Transverse colon (tissue), 4 donors: ENCODE measurements at regions not wholly inside any gene's neighbourhood (a gene's known extent, or its start where the extent isn't known, plus 50 kb on each side); places are given as distances from the start of the nearest gene placed in this dataset.
A peak's percentile ranks its signal among the peaks of the same experiment; 100 is the strongest.

Experiments
- DNase-seq: peaks from one replicate; pipeline ENCODE4 v3.0.0-alpha.2; 2019
- H3K27ac ChIP-seq, 4 donors: fragments of 200-600 bp; sonication (generic); 2 replicates each; pipeline ENCODE4 v1.5.1; 2016 to 2018; ENCODE audit warnings: inconsistent platforms in 4 of 4
- H3K27me3 ChIP-seq: fragments of 200-600 bp; sonication (generic); 2 replicates; pipeline ENCODE4 v1.5.1; 2017; ENCODE audit warnings: inconsistent platforms
- H3K36me3 ChIP-seq, 4 donors: fragments of 200-600 bp; sonication (generic); 2 replicates each; pipeline ENCODE4 v1.5.1; 2017 to 2019; ENCODE audit warnings: inconsistent platforms in 4 of 4
- H3K4me1 ChIP-seq, 4 donors: fragments of 200-600 bp; sonication (generic); 2 replicates each; pipeline ENCODE4 v1.5.1; 2017 to 2020; ENCODE audit warnings: inconsistent platforms in 4 of 4
- H3K4me3 ChIP-seq, 4 donors: fragments of 200-600 bp; sonication (generic); 1 replicate in 1 of 4; 2 replicates in 3 of 4; pipeline versions ENCODE4 v1.5.1 to v1.6.1; 2017 to 2019; ENCODE audit warnings: inconsistent platforms in 4 of 4
- H3K9me3 ChIP-seq, 2 donors: fragments of 200-600 bp; sonication (generic); 2 replicates each; pipeline ENCODE4 v1.5.1; 2017 to 2019; ENCODE audit warnings: inconsistent platforms in 2 of 2
- EP300 ChIP-seq: sonication (generic); formaldehyde crosslinking; IDR thresholded peaks from one replicate; pipeline ENCODE4 v1.6.1; 2017; ENCODE audit warnings: antibody characterized with exemption, low read depth
- POLR2A ChIP-seq: fragments of 450-650 bp; IDR thresholded peaks from one replicate; pipeline ENCODE4 v1.6.1; 2016; ENCODE audit warnings: antibody characterized with exemption, mild to moderate bottlenecking, moderate library complexity
- POLR2AphosphoS5 ChIP-seq, 3 donors: sonication (generic); formaldehyde crosslinking; IDR thresholded peaks; one replicate each; pipeline ENCODE4 v1.6.1; 2016; ENCODE audit warnings: antibody characterized with exemption in 3 of 3
- WGBS, 2 donors: methylation state at CpG; one replicate each; pipeline ENCODE4 v1.1.5; 2018; ENCODE audit warnings: low coverage in 1 of 2; 5-methylcytosine and 5-hydroxymethylcytosine counted together
- in situ Hi-C, 4 donors: fragments of 200-750 bp; cut with MboI; loops; one replicate each; pipeline versions ENCODE4 v1.15.0 to v1.15.1; 2017; ENCODE audit warnings: low sequenced_read_pairs in 3 of 4, low pct_ligation_motif_present in 1 of 4, low pct_unique_long_range_greater_than_20kb in 1 of 4
- intact Hi-C: fragments of 100-400 bp; cut with DNase I; formaldehyde crosslinking; loops from one replicate; pipeline ENCODE4 v1.15.1; 2023; ENCODE audit warnings: low total_unique reads
- TF ChIP-seq, protein P1 (sequence below), 5 experiments: fragments of 200-600 bp in 3 of 5; fragments of 450-650 bp in 2 of 5; sonication (generic) in 3 of 5; IDR thresholded peaks; 1 replicate in 2 of 5; 2 replicates in 3 of 5; pipeline ENCODE4 v1.5.1; 2016 to 2017; ENCODE audit warnings: antibody characterized with exemption in 5 of 5, inconsistent platforms in 3 of 5, mild to moderate bottlenecking in 2 of 5, moderate library complexity in 1 of 5

DNA sequence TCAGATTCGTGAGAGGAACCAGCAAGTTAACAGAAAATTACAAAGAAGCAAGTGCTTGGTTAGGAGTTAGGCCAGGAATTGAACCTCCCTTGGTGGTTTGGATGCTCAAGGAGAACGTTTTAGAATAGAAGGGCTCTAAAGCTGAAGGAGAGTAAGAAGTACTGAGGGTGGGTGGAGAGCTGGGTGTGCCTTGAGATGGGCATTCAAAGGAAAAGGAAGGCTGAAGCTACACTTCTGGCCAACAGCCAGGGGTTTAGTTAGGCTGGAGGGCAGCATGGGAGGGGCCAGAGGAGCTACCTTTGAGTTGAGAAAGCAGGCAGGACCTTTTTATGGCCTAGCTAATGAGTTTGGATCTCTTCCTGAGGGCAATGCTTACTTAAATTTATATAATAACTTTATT is 421.2 kb downstream of the CCDC91 start:
- WGBS, 2 donors, result 29 to 31% methylated on average over 2 of the region's 2 CpGs
- intact Hi-C loops, result no loop called here

DNA sequence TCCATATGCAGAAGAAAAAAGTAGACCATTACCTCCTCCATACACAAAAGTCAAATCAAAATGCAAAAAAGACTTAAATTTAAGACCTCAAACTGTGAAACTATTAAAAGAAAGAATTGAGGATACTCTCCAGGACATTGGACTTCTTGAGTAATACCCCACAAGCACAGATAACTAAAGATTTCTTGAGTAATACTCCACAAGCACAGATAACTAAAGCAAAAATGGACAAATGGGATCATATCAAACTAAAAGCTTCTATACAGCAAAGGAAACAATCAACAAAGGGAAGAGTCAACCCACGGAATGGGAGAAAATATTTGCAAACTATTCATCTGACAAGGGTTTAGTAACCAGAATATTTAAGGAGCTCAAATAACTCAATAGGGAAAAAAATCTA is 427.9 kb downstream of the CCDC91 start:
- no peak overlapping the region for H3K4me3 ChIP-seq
- TF ChIP-seq, protein P1, sequence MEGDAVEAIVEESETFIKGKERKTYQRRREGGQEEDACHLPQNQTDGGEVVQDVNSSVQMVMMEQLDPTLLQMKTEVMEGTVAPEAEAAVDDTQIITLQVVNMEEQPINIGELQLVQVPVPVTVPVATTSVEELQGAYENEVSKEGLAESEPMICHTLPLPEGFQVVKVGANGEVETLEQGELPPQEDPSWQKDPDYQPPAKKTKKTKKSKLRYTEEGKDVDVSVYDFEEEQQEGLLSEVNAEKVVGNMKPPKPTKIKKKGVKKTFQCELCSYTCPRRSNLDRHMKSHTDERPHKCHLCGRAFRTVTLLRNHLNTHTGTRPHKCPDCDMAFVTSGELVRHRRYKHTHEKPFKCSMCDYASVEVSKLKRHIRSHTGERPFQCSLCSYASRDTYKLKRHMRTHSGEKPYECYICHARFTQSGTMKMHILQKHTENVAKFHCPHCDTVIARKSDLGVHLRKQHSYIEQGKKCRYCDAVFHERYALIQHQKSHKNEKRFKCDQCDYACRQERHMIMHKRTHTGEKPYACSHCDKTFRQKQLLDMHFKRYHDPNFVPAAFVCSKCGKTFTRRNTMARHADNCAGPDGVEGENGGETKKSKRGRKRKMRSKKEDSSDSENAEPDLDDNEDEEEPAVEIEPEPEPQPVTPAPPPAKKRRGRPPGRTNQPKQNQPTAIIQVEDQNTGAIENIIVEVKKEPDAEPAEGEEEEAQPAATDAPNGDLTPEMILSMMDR (IDR thresholded peaks at IDR 0.05), result no peak
- H3K27me3 ChIP-seq, result no peaks in the 10 kb centered on the region
- WGBS, 2 donors, result 69 to 73% methylated on average over 1 of the region's 1 CpG
- H3K9me3 ChIP-seq, result no peaks in the 10 kb centered on the region
- DNase-seq, result no peak
- no peaks in the 10 kb centered on the region for H3K36me3 ChIP-seq
- in situ Hi-C loops (no loop called here), intact Hi-C loops (no loop called here)
- no peak overlapping the region for H3K27ac ChIP-seq
- no peaks in the 10 kb centered on the region for H3K4me1 ChIP-seq

More for the DNA sequence above, 421.2 kb downstream of the CCDC91 start:
- Histone ChIP-seq H3K4me1 (peaks cover 0 to 19% (median 9%) of the 10 kb centered on the region in 4 donors), H3K4me3 (no peak overlapping the region), H3K36me3 (no peaks in the 10 kb centered on the region), H3K27ac (peak overlapping the region in 1 of 4 donors; percentile 8), H3K9me3 (peaks cover 10 to 13% of the 10 kb centered on the region in 2 donors), H3K27me3 (no peaks in the 10 kb centered on the region)
- DNase-seq, result peak; percentile 31
- no peak for TF ChIP-seq POLR2AphosphoS5 (IDR thresholded peaks at IDR 0.05)
- TF ChIP-seq EP300, result no peak
- TF ChIP-seq, protein P1 (IDR thresholded peaks at IDR 0.05), result no peak
- TF ChIP-seq POLR2A, result no peak
- in situ Hi-C loops, result no loop called here

DNA sequence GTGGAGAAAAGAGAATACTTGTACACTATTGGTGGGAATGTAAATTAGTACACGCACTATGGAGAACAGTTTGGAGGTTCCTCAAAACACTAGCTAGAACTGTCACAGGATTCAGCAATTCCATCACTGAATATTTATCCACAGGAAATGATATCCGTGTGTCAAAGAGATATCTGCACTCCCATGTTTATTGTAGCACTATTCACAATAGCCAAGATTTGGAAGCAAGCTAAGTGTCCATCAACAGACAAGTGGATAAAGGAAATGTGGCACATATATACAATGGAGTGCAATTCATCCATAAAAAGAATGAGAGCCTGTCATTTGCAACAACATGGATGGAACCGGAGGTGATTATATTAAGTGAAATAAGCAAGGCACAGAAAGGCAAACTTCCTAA is 428.5 kb downstream of the CCDC91 start:
- H3K9me3 ChIP-seq, result no peaks in the 10 kb centered on the region
- in situ Hi-C loops, result no loop called here
- H3K4me1 ChIP-seq, result no peaks in the 10 kb centered on the region
- H3K4me3 ChIP-seq, result no peak overlapping the region
- intact Hi-C loops, result no loop called here
- no peaks in the 10 kb centered on the region for H3K36me3 ChIP-seq
- no peak for DNase-seq
- H3K27me3 ChIP-seq, result no peaks in the 10 kb centered on the region
- no peak overlapping the region for H3K27ac ChIP-seq
- TF ChIP-seq POLR2AphosphoS5 (IDR thresholded peaks at IDR 0.05), result no peak
- no peak for TF ChIP-seq POLR2A
- TF ChIP-seq EP300, result no peak
- TF ChIP-seq, protein P1 (IDR thresholded peaks at IDR 0.05), result no peak
- 83 to 88% methylated on average over 3 of the region's 3 CpGs for WGBS, 2 donors

DNA sequence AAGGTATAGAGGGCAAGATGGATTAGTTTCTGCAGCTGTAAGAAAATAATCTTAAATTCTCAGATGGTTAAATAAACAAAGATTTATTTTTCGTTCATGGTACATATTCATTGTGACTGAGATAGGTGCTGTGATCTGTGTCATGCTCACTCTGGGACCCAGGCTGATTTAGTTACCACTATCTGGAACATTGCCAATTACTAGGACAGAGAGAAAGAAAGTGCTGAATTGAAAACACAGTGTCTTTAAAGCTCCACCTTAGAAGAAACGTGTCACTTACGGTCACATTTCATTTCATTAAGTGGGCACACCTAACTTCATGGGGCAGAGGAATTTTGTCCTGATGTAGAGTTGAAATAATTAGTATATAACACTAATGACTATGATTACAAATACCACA is 430.0 kb downstream of the CCDC91 start:
- no peak overlapping the region for H3K4me3 ChIP-seq
- no peaks in the 10 kb centered on the region for H3K9me3 ChIP-seq
- in situ Hi-C loops, result no loop called here
- H3K36me3 ChIP-seq, result no peaks in the 10 kb centered on the region
- H3K4me1 ChIP-seq, result no peaks in the 10 kb centered on the region
- WGBS, 2 donors, result 86 to 100% methylated on average over 1 to 3 of the region's 3 CpGs
- TF ChIP-seq POLR2AphosphoS5 (IDR thresholded peaks at IDR 0.05) (no peak), POLR2A (no peak), EP300 (no peak)
- TF ChIP-seq, protein P1 (IDR thresholded peaks at IDR 0.05), result no peak
- no peak for DNase-seq
- H3K27ac ChIP-seq, result no peak overlapping the region
- intact Hi-C loops, result no loop called here
- H3K27me3 ChIP-seq, result no peaks in the 10 kb centered on the region
